ENCODE measurements at regions not wholly inside any gene's neighbourhood (a gene's known extent, or its start where the extent isn't known, plus 50 kb on each side); places are given as distances from the start of the nearest gene placed in this dataset.
"Not testable (repeated sequence)": the region's sequence is repeated elsewhere in the genome, so short reads cannot be mapped to it uniquely, and the experiment has no call there.

DNA sequence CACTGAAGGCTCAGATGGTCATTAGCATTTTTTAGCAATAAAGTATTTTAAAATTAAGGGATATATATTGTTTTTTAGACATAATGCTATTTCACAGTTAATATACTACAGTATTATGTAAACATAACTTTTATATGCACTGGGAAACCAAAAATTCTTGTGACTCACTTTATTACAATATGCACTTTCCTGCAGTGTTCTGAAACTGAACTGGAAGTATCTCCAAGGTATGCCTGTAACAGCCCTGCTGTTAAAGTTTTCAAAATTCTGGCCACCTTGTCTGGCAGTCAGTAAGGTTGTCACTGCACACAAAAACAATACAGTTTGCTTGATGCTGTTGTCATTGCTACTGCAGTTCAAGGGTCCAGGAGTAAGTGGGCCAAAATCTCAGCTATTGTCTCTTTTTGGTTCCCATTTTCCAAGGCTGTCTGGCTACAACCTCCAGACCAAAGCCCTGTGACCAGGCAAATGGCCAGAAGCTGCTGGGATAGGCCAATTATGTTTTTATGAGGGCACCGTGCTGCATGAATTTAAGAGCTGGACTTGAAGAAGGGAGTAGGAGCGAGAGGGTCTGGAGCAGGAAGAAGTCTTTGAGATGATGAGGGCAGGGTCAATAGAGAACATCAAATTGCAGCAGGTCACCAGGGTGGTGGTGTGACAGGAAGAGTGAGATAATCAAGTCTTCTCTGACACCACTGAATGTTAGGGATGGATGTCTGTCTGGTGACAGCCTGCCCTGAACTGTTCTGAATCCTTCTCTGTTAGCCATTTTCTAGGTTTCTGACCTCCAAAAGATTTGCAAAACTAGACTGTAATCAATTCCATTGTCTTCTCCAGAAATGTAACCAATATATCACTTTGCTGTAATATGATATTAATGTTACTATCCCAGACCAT, 82.3 kb upstream of the CACHD1 start:
- Mint-ChIP-seq H3K27me3 (no peaks in the 10 kb centered on the region), H3K9me3 (no peaks in the 10 kb centered on the region), H3K4me3 (no peak overlapping the region), H3K36me3 (ENCODE audit: low read depth) (no peaks in the 10 kb centered on the region), H3K4me1 (no peaks in the 10 kb centered on the region), H3K27ac (no peak overlapping the region)
- no peak for DNase-seq
- ChIA-PET CTCF (no interaction called here), POLR2A (no interaction called here)

DNA sequence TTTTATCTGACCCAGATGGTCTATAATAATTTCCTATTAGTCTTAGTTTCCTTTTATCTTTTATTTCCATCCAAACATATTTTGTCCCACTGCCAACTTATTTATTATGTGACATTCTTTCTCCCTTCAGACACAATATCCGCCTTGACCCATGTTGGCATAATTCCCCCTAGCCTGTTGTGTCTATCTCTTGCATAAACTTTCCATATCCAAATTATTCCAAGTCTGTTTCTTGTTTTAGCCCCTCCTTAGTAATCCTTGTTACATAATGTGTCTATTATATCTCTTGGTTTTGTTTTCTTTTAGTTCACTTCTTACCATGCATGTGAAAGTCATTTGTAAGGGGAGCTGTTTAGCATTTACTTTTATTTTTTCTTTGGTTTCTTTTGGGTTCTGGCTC, 81.6 kb upstream of the CACHD1 start:
- no peaks in the 10 kb centered on the region for H3K4me1 Mint-ChIP-seq
- CTCF ChIA-PET = no interaction called here
- H3K27ac Mint-ChIP-seq = no peak overlapping the region
- POLR2A ChIA-PET = no interaction called here
- no peaks in the 10 kb centered on the region for H3K36me3 Mint-ChIP-seq (ENCODE audit: low read depth)
- no peak for DNase-seq
- no peaks in the 10 kb centered on the region for H3K27me3 Mint-ChIP-seq
- no peaks in the 10 kb centered on the region for H3K9me3 Mint-ChIP-seq
- no peak overlapping the region for H3K4me3 Mint-ChIP-seq

DNA sequence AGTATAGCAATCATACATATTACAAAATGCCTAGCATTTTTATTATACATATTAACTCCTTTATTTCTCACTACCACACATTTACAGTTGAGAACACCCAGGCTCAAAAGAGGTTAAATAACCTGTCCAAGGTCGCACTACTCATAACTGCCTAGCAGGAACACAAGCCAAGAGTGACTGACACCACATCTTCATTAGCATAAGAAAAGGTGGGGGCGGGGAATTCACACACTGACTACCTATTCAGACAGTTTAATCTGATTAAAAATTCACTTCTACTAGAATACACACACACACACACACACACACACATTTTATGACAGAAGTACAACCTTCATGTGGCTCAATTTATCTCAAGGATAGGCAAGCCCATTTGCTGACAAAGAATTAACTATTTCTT, 77.8 kb upstream of the CACHD1 start:
- ChIA-PET POLR2A (no interaction called here), CTCF (no interaction called here)
- Mint-ChIP-seq H3K36me3 (ENCODE audit: low read depth) (no peaks in the 10 kb centered on the region), H3K27me3 (peaks cover 5% of the 10 kb centered on the region), H3K27ac (no peak overlapping the region), H3K4me3 (no peak overlapping the region), H3K9me3 (no peaks in the 10 kb centered on the region), H3K4me1 (no peaks in the 10 kb centered on the region)
- DNase-seq = no peak

DNA sequence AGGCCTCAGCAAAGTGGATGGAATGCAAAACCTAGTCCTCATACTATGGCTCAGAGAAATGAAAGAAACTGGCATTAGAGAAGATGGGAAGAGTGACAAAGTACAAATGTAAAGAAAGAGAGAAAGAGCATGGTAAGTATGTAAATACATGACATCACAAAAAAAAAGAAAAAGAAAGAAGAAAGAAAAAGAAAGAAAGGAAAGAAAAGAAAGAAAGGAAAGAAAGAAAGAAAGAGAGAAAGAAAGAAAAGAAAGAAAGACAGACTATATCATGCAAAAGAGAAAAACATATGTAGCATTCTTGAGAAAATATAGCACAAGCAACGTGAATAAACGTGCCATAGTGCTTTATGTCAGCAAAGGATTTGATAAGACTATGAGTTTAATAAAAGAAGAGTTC, 76.1 kb upstream of the CACHD1 start:
- no peaks in the 10 kb centered on the region for H3K4me1 Mint-ChIP-seq
- POLR2A ChIA-PET = no interaction called here
- H3K27ac Mint-ChIP-seq = no peak overlapping the region
- H3K4me3 Mint-ChIP-seq = no peak overlapping the region
- no peak for DNase-seq
- H3K9me3 Mint-ChIP-seq = no peaks in the 10 kb centered on the region
- CTCF ChIA-PET = no interaction called here
- H3K36me3 Mint-ChIP-seq (ENCODE audit: low read depth) = no peaks in the 10 kb centered on the region
- peaks cover 5% of the 10 kb centered on the region for H3K27me3 Mint-ChIP-seq

DNA sequence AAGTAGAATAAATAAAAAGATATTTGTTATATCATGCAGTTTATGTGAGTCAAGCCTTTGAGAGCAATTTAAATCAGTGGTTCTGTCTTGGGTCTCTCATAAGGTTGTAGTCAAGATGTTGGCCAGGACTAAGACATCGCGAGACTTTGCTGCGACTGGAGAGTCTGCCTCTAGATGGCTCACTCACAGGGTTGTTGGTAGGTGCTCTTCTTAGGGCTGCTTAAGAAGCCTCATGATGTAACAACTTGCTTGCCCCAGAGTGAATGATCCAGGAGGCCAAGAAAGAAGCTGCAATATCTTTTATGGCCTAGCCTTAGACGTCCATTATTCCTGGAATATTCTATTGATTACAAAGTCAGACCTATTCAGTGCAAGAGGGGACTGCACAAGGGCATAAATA, 73.1 kb upstream of the CACHD1 start:
- H3K4me3 Mint-ChIP-seq = no peak overlapping the region
- peaks cover 5% of the 10 kb centered on the region for H3K27me3 Mint-ChIP-seq
- H3K36me3 Mint-ChIP-seq (ENCODE audit: low read depth) = no peaks in the 10 kb centered on the region
- H3K9me3 Mint-ChIP-seq = no peaks in the 10 kb centered on the region
- CTCF ChIA-PET = no interaction called here
- no peak overlapping the region for H3K27ac Mint-ChIP-seq
- POLR2A ChIA-PET = no interaction called here
- DNase-seq = no peak
- H3K4me1 Mint-ChIP-seq = no peaks in the 10 kb centered on the region

DNA sequence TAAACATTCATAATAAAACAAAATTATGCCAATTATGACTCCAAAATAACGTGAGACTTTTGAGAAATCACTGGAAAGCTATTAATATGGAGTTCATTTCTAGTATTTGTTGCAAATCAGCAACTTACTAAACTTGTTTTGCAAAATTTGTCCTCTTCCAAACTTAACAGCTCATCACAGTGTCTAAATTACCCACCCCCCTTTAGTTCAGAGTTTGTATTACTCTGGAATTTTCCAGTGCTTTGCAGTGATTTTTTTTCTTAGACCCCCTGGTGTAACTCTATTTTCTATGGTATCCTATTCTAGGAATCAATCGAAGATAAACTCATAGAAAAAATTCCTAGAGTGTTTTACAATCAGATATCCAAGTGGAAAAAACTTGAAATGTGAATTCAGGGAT, 72.4 kb upstream of the CACHD1 start:
- no peak for DNase-seq
- Mint-ChIP-seq H3K27me3 (peaks cover 5% of the 10 kb centered on the region), H3K4me3 (no peak overlapping the region), H3K27ac (no peak overlapping the region), H3K4me1 (no peaks in the 10 kb centered on the region), H3K36me3 (ENCODE audit: low read depth) (no peaks in the 10 kb centered on the region), H3K9me3 (no peaks in the 10 kb centered on the region)
- ChIA-PET CTCF (no interaction called here), POLR2A (no interaction called here)

DNA sequence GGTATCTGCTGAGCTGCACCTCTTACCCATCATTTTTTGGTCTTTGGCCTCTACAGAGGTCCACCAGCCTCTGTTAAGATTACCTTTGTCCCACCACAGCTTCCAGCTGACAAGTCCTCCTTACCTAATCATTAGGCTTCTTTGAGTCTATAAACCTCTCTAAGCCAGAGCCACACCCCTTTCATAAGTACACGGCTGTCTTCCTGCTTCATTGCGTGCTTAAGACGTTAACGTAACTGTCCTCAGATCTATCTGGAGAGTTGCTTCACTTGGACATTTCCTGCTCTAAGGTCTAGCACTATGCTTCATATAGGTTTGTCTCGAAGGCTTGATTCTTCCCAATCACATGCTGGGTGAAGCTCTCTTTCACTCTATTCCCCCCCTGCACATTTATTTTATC, 71.0 kb upstream of the CACHD1 start:
- H3K27ac Mint-ChIP-seq = no peak overlapping the region
- ChIA-PET POLR2A (no interaction called here), CTCF (interaction anchor here (0.6 kb wide), 1 partner anchor 33 kb away, joined by 6 read pairs; no protein-coding TSS in a partner anchor)
- no peaks in the 10 kb centered on the region for H3K36me3 Mint-ChIP-seq (ENCODE audit: low read depth)
- no peaks in the 10 kb centered on the region for H3K4me1 Mint-ChIP-seq
- no peaks in the 10 kb centered on the region for H3K9me3 Mint-ChIP-seq
- H3K4me3 Mint-ChIP-seq = no peak overlapping the region
- peaks cover 2% of the 10 kb centered on the region for H3K27me3 Mint-ChIP-seq
- DNase-seq = no peak

DNA sequence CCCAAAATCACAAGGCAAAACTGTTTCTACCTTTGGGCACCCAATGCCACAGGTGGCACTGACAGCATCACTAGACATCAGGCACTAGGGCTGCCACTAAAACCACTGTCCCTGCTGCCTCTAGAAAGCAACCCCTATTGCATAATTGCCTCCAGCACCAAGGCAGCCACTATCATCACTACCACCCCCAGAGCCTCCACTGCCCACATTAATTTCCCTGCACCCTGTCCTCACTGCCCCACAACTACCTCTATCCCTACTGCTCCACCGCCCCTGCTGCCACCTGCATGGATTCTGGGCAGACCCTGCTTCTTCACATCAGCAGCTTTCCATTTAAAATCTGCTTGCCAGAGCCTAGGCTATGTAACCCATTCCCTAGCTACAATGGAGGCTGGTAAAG, 68.6 kb upstream of the CACHD1 start:
- CTCF ChIA-PET = no interaction called here
- Mint-ChIP-seq H3K4me1 (no peaks in the 10 kb centered on the region), H3K27me3 (peaks cover under 1% of the 10 kb centered on the region), H3K4me3 (no peak overlapping the region), H3K36me3 (ENCODE audit: low read depth) (no peaks in the 10 kb centered on the region), H3K27ac (no peak overlapping the region), H3K9me3 (no peaks in the 10 kb centered on the region)
- DNase-seq = no peak
- POLR2A ChIA-PET = no interaction called here

DNA sequence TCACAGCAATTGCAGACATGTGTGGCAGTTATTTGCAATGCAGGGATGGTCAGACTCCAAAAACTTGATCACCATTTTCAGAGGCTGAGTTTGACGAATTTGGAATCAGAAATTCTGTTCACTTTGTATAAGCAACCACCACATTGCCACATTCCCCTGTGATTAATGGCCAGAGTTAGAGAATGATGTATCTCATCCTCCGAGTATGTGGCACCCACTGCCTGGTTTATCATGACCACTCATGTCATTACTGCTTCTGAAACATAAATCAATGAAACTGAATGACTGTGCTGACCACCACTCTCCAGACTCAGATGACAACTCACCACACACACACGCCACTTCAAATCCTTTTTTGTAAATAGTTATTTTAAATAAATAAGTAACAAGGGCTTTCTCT, 66.6 kb upstream of the CACHD1 start:
- Mint-ChIP-seq H3K4me3 (no peak overlapping the region), H3K4me1 (no peaks in the 10 kb centered on the region), H3K9me3 (no peaks in the 10 kb centered on the region), H3K36me3 (ENCODE audit: low read depth) (no peaks in the 10 kb centered on the region), H3K27me3 (peaks cover 3% of the 10 kb centered on the region), H3K27ac (no peak overlapping the region)
- CTCF ChIA-PET = no interaction called here
- DNase-seq = no peak
- POLR2A ChIA-PET = no interaction called here

DNA sequence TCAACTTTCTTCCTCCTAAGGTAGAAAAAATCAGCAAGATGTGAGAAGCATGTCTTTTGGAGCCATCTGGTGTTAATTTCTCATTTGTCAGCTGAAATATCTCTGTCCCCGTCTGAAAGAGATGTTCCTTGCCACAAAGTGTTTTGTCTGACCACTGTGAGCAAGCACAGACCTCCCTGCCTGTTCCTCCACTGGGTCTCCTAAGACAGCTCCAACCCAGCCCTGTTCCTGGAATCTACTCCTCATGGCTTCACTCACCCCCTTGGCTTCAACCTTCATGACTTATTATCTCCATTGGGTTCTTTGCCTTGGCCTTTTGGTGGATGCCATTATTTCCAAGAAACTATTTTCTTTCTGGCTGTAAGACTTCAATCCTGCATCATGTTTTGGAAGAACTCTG, 65.7 kb upstream of the CACHD1 start:
- peaks cover 3% of the 10 kb centered on the region for H3K27me3 Mint-ChIP-seq
- H3K4me1 Mint-ChIP-seq = no peaks in the 10 kb centered on the region
- DNase-seq = no peak
- H3K4me3 Mint-ChIP-seq = no peak overlapping the region
- POLR2A ChIA-PET = no interaction called here
- H3K27ac Mint-ChIP-seq = no peak overlapping the region
- H3K36me3 Mint-ChIP-seq (ENCODE audit: low read depth) = no peaks in the 10 kb centered on the region
- H3K9me3 Mint-ChIP-seq = no peaks in the 10 kb centered on the region
- CTCF ChIA-PET = no interaction called here

DNA sequence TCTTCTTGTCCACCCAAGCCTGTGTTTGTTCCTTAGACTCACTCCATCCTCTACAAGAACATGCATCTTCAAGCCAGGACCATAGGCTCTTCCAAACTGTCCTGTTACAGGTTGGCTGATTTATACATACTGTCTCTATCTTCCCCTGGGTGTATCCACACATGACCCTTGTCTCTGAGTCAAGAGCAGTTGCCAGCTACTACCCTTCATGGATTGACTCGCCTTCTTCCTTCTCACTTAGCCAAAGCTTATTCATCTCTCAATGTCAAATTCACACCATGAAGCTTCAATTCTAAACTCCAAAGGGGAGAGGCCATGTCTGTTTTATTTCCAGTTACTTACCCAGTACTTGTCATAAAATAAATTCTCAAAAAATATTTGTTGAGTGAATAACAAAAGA, 64.1 kb upstream of the CACHD1 start:
- ChIA-PET CTCF (no interaction called here), POLR2A (no interaction called here)
- no peak overlapping the region for H3K27ac Mint-ChIP-seq
- H3K36me3 Mint-ChIP-seq (ENCODE audit: low read depth) = no peaks in the 10 kb centered on the region
- no peak overlapping the region for H3K4me3 Mint-ChIP-seq
- DNase-seq = no peak
- H3K4me1 Mint-ChIP-seq = no peaks in the 10 kb centered on the region
- H3K27me3 Mint-ChIP-seq = peaks cover 3% of the 10 kb centered on the region
- H3K9me3 Mint-ChIP-seq = no peaks in the 10 kb centered on the region

DNA sequence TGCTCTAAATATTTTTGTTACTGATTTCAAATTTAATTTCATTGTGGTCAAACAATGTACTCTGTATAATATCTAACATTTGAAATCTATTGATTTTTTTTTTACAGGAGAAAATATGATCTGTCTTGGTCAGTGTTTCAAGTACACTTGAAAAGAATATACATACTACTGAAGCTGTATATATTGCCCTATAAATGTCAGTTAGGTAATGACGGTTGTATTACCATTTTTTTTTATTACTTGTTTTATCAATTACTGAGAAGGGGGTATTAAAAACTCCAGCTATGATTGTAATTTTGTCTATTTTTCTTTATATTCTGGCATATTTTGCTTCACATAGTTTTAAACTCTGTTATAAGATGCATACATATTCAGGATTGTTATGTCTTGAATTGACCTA, 59.7 kb upstream of the CACHD1 start:
- no peak overlapping the region for H3K4me3 Mint-ChIP-seq
- DNase-seq = no peak
- H3K36me3 Mint-ChIP-seq (ENCODE audit: low read depth) = no peaks in the 10 kb centered on the region
- ChIA-PET POLR2A (no interaction called here), CTCF (no interaction called here)
- H3K27ac Mint-ChIP-seq = no peak overlapping the region
- H3K27me3 Mint-ChIP-seq = peaks cover 3% of the 10 kb centered on the region
- H3K4me1 Mint-ChIP-seq = no peaks in the 10 kb centered on the region
- no peaks in the 10 kb centered on the region for H3K9me3 Mint-ChIP-seq

DNA sequence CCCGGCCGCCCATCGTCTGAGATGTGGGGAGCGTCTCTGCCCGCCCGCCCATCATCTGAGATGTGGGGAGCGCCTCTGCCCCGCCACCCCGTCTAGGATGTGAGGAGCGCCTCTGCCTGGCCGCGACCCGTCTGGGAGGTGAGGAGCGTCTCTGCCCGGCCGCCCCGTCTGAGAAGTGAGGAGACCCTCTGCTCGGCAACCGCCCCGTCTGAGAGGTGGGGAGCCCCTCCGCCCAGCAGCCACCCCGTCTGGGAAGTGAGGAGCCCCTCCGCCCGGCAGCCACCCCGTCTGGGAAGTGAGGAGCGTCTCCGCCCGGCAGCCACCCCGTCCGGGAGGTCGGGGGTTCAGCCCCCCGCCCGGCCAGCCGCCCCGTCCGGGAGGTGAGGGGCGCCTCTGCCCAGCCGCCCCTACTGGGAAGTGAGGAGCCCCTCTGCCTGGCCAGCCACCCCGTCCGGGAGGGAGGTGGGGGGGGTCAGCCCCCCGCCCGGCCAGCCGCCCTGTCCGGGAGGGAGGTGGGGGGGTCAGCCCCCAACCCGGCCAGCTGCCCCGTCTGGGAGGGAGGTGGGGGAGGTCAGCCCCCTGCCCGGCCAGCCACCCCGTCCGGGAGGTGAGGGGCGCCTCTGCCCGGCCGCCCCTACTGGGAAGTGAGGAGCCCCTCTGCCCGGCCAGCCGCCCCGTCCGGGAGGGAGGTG, 54.9 kb upstream of the CACHD1 start:
- H3K36me3 Mint-ChIP-seq (ENCODE audit: low read depth); H3K27me3 Mint-ChIP-seq; H3K4me1 Mint-ChIP-seq; H3K27ac Mint-ChIP-seq; DNase-seq; H3K4me3 Mint-ChIP-seq; CTCF ChIA-PET; POLR2A ChIA-PET; H3K9me3 Mint-ChIP-seq: not testable (repeated sequence)

DNA sequence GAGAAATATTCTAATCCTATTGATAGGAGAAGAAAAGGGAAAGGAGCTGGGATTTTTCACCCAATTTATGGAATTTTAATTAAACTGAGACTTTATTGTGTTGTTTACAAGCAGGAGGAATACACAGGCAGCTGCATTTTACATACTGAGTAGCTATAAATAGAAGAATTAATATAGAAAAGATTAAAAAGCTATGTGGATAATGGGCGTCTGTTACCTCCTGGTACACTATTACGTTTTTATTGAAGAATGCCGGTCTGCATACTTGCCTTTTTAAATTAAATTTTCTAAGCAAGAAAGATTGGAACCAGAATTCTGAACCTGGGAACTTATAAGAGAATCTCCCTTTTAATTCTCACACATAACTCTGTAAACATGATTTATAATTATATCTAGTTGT, 52.1 kb upstream of the CACHD1 start:
- ChIA-PET POLR2A (no interaction called here), CTCF (no interaction called here)
- H3K36me3 Mint-ChIP-seq (ENCODE audit: low read depth) = no peaks in the 10 kb centered on the region
- DNase-seq = no peak
- H3K9me3 Mint-ChIP-seq = no peaks in the 10 kb centered on the region
- H3K4me3 Mint-ChIP-seq = no peak overlapping the region
- H3K27me3 Mint-ChIP-seq = peaks cover 5% of the 10 kb centered on the region
- H3K27ac Mint-ChIP-seq = no peak overlapping the region
- no peaks in the 10 kb centered on the region for H3K4me1 Mint-ChIP-seq
